NCI-H774 (cell line): ENCODE measurements at regions not wholly inside any gene's neighbourhood (a gene's known extent, or its start where the extent isn't known, plus 50 kb on each side); places are given as distances from the start of the nearest gene placed in this dataset.
"Not testable (repeated sequence)": the region's sequence is repeated elsewhere in the genome, so short reads cannot be mapped to it uniquely, and the experiment has no call there.

Source experiments
- DNase-seq: peaks from one replicate; lab custom pipeline; 2025; lab: John Stamatoyannopoulos, UW

GRCh38 chr6:106745824-106746582, 116.6 kb downstream of the QRSL1 start:
- no peak for DNase-seq

- peak; percentile 72 for DNase-seq
These were observed 115.9 kb downstream of the QRSL1 start for GRCh38 chr6:106745197-106745770.

- no peak for DNase-seq
These were observed 115.4 kb downstream of the QRSL1 start for GRCh38 chr6:106744781-106745180.

GRCh38 chr6:106744029-106744428, 114.7 kb downstream of the QRSL1 start:
- not testable (repeated sequence) for DNase-seq

GRCh38 chr6:106743612-106744011, 114.2 kb downstream of the QRSL1 start:
- no peak for DNase-seq

- no peak for DNase-seq
These were observed 110.9 kb downstream of the QRSL1 start for GRCh38 chr6:106740287-106740686.

- DNase-seq, result no peak
These were observed 110.0 kb downstream of the QRSL1 start for GRCh38 chr6:106739387-106739786.

GRCh38 chr6:106736502-106736901, 107.1 kb downstream of the QRSL1 start:
- DNase-seq, result no peak

- DNase-seq, result no peak
These were observed 106.5 kb downstream of the QRSL1 start for GRCh38 chr6:106735828-106736227.

- no peak for DNase-seq
These were observed 105.8 kb downstream of the QRSL1 start for GRCh38 chr6:106735136-106735633.

GRCh38 chr6:106733386-106733785, 104.0 kb downstream of the QRSL1 start:
- no peak for DNase-seq

- no peak for DNase-seq
These were observed 103.1 kb downstream of the QRSL1 start for GRCh38 chr6:106732376-106732940.

GRCh38 chr6:106731843-106732160, 102.4 kb downstream of the QRSL1 start:
- DNase-seq, result no peak

- no peak for DNase-seq
These were observed 101.9 kb downstream of the QRSL1 start for GRCh38 chr6:106731144-106731842.

GRCh38 chr6:106730718-106731117, 101.3 kb downstream of the QRSL1 start:
- no peak for DNase-seq

GRCh38 chr6:106730264-106730663, 100.9 kb downstream of the QRSL1 start:
- DNase-seq, result no peak

- DNase-seq, result no peak
These were observed 100.5 kb downstream of the QRSL1 start for GRCh38 chr6:106729841-106730240.

GRCh38 chr6:106728296-106728870, 99.0 kb downstream of the QRSL1 start:
- no peak for DNase-seq

GRCh38 chr6:106727480-106728149, 98.2 kb downstream of the QRSL1 start:
- no peak for DNase-seq

- DNase-seq, result no peak
These were observed 95.5 kb downstream of the QRSL1 start for GRCh38 chr6:106724848-106725247.

- no peak for DNase-seq
These were observed 95.0 kb downstream of the QRSL1 start for GRCh38 chr6:106724337-106724736.

- DNase-seq, result not testable (repeated sequence)
These were observed 94.0 kb downstream of the QRSL1 start for GRCh38 chr6:106723419-106723818.
